GM21619 (cell line): ENCODE measurements at regions not wholly inside any gene's neighbourhood (a gene's known extent, or its start where the extent isn't known, plus 50 kb on each side); places are given as distances from the start of the nearest gene placed in this dataset.

Experiments used
- ATAC-seq: cut with Tn5 transposase; IDR thresholded peaks from one replicate; pipeline ENCODE4 v1.9.1; 2021; ENCODE audit not compliant: unreplicated experiment

DNA sequence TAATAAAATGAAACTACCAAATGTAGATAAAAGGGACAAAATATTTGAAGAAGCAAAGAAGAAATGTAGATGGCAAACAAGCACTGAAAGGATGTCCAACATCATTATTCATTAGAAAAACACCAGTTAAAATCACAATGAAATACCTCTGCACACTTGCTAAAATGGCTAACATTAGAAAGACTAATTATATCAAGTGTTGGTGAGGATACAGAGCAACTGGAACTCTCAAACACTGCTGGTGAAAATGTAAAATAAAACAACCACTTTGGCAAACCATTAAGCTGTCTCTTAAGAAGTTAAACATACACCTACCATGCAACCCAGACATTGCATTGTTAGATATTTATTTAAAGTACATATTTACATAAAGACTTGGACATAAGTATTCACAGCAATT lies 138.6 kb upstream of the FGGY start:
- ATAC-seq: no peak

DNA sequence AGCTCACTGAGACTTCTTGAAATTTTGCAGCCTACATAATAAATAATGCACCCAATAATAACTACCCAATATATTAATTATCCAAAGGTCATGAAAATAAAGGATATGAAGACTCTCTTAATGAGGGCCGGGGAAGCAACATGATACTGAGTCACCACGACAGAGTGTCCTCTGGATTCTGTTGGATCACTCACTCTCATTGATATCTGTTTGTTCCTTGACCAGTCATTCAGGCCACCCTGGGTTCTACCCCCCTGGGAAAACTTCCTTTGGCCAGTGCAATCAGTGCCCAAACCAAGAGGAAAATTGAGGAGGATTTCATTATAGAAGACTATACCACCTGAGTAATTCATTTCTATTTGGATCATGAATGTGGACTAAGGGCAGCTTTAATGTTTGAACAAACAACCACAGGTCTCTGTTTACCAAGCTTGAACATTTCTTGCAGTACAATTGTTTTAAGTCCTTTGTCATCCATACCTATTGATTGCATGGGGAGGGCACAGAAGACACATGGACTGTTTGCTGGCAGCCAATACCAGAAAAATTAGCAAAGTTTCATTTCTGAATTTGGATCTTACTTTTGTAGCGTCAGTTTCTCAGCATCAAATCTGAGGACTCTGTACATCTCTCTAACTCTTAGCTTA lies 137.2 kb upstream of the FGGY start:
- no peak for ATAC-seq

DNA sequence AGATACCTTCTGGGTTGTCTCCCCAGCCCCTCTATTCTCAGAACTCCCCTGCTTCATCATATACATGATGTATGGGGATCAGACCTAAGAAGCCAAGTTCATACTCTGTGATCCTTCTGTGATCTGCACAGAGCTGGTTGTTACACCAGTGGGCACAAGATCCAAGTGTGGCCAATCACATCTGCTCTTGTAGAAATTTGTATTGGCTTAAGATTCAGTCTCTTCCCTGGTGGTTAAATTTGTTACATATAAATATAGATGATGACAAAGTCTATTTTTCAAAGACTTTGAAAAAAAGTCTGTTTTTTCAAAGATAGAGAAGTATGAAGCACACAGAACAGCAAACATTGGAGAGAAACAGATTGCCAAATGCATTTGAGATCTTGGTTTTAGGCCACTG lies 135.8 kb upstream of the FGGY start:
- ATAC-seq: no peak

GRCh38 chr1:59162665-59163064 lies 134.2 kb upstream of the FGGY start:
- ATAC-seq: no peak

DNA sequence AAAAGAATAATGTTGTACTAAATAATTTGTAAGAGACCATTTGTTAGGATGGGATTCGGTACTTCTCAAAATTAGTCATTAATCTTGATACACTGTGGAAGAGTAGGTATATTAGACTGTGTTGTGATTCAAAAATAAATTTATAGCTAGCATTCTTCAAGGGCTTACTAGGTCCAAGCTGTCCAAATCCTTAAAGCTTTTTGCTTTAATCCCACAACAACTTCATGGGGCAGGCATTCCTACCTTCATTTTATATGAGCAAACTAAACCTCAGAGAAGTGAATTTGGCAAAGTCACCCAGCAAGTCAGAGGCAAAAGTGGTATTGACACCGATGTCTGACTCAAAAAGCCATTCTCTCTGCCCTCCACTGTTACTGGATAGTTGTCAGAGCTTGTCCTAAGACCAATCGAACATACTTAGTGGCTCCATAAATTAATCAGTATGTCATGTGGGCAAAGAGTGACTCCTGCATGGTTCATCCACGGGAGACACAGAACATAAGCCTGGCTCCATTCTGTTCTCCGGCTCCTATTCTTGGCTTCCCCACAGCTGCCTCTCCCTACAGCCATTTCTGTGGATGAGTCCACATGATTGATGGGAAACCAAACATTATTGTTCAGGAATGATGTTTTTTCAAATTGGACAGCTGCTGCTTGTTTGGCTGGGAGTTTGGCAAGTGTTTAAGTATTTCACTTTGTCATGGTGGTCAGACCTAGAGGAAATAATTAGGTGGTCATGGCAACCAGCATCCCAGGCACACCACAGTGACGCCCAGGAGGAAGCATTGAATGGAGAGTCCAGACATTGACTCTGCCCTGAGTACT lies 133.4 kb upstream of the FGGY start:
- ATAC-seq: no peak

DNA sequence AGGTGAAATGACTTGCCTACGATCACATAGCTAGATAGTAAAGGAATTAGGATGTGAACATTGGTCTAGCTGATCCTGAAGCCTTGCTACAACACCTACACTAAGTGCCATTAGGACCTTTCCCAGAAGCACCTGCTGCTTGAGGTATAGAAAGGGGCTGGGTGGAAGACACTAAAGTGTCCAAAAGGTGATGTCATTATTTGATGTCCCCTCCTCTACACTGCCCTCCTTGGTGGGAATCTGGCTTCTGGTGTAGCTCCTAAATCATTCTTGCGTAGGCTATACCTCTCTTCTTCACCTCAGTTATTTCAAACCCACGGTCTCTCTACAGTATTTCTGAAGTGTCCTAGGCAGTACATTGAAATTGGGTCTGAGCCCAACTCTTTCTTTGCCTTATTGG lies 132.5 kb upstream of the FGGY start:
- no peak for ATAC-seq

DNA sequence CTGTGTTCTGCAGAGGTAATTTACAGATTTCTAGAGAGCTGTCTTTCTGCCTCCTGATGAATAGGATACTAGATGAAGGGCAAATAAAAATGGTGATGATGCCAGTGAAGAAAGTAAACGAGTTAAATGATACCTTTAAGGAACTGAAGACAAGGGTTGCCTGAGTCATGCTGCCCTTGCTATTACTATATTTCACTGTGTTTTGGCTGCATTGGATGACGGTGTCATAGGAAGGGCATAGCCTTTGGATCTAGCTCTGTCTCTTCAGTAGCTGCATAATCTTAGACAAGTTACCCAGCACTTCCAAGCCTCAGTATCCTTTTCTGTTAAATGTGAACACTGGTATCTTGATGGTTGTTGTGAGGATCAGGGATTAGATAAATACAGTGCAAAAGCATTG lies 131.5 kb upstream of the FGGY start:
- no peak for ATAC-seq

GRCh38 chr1:59169703-59170102 lies 127.2 kb upstream of the FGGY start:
- ATAC-seq: no peak

- ATAC-seq: no peak
Observed at GRCh38 chr1:59170659-59171058, 126.2 kb upstream of the FGGY start.

- no peak for ATAC-seq
Observed at GRCh38 chr1:59171788-59172187, 125.1 kb upstream of the FGGY start.

DNA sequence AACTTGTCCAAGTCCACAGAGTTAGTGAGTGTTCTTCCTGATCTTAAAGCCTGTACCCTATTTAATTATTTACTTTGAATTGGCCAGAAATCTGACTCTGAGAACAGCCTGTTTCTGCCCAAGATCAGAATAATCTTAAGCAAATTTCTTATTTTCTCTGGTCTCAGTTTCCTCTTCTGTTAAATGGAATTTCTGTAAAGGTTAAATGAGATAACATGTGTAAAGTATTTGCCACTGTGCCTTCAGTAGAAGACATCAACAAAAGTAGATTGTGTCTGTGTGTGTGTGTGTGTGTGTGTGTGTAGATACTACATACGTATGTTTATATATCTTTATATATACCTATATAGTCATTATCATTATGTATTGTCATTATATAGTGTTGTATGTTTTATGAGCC lies 124.2 kb upstream of the FGGY start:
- no peak for ATAC-seq

- ATAC-seq: no peak
Observed at GRCh38 chr1:59173721-59174120, 123.2 kb upstream of the FGGY start.

DNA sequence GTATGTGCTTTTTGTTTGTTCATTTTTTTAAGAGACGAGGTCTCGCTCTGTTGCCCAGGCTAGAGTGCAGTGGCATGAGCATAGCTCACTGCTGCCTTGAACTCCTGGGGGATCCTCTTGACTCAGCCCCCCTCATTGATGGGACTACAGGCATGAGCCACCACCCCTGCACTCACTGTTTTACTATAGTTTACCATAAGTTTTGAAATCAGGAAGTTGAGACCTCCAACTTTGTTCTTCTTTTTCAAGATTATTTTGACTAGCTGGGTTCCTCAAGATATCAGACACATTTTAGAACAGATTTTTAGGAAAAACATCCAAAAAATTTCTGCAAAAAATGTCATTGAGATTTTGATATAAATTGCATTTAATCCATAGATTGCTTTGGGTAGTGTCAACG lies 120.4 kb upstream of the FGGY start:
- ATAC-seq: no peak

DNA sequence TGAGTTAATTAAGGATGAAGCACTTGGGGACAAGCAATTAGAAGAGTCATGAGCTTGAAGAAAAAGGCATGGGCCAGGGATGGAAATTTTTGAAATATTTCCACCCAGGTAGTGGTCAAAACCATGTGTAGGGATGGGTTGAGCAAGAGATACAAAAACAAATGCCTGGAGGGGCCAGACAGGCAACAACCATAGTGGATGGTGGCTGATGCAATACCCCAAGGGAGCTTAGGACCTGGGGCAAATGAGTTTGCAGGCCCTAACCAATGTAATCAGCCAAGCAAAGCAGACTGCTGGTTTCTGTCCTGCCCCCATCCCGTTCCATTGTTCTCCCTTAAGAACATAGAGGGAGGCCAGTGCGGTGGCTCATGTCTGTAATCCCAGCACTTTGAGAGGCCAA lies 119.1 kb upstream of the FGGY start:
- ATAC-seq: no peak

DNA sequence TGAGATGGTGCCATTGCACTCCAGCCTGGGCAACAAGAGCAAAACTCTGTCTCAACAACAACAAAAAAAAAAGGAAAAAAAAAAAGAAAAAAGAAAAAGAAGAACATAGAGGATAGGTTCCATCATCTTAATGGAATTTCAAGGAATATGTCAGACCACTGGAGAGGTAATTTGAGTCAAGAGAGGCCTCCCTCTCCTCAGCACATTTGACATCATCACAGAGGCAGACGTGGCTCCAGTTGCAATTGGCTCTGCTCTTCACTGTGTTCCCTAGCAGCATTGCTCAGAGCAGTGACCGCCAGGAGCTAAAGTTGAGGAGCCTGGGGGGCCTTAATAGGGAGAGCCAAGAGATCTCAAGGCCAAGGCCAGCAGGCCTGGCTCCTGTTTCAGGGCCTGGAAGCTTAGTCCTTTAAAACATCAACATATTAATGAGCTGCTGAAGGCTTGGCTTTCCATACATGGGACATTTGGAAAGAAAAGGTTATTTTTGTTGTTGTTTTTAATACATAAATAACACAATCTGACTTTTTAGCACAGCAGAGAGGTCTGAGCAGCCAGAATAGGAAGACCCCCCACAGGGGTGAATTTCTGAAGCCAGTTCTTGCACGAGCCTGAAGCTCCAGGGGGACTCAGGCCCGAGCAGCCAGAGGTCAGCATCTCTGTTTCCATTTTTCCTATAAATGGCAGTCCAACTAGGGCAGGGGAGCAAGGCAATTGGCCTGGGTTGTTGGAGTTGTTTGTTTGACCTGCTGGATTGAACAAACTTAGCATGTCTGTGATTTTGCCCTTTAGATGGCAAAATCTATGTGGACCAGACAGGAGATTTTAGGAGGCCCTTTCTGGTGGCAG lies 118.3 kb upstream of the FGGY start:
- ATAC-seq: no peak

- ATAC-seq: no peak
Observed at GRCh38 chr1:59179673-59180072, 117.2 kb upstream of the FGGY start.

DNA sequence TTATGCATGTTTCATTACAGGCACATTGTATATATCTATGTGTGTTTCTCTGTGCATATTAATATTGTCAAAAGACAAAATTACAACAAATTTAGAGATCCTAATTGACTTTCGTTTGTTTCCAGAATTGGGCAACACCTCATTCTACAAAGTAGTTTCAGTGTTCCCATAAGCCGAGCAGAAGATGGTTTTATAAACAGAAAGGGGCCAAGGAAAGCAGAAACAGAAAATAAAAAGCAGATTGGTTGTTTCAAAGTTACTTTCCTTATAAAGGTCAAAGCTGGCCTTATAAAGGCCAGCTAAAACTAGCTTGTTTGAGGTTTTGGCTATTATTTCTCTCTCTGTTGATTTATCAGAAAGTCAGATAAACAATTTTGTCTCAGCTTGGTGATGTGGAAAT lies 116.2 kb upstream of the FGGY start:
- ATAC-seq: no peak

GRCh38 chr1:59183749-59184317 lies 113.1 kb upstream of the FGGY start:
- no peak for ATAC-seq

DNA sequence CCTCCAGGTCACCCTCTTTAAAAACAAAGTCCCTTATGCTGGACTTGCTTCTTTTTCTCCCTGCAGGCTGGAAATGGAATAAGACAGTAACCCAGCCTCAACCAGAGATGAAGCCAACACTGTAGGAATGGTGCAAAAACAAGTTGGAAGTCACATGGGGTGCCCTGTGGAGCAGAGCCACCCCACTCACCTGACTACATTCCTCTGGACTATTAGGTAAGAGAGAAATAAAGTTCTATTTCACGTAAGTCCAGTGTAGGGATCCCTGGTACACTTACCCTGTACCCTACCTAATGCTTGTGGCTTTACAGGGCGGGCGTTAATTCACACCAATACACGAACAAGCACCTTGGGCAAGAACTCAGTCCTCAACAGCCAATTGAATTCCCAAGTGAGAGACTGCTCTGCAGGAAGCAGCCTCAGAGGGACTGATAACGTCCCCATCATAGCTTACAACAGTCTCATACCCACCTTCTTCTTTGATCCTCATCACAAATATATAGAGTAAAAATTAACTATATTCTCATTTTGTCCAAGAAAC lies 112.5 kb upstream of the FGGY start:
- ATAC-seq: no peak

DNA sequence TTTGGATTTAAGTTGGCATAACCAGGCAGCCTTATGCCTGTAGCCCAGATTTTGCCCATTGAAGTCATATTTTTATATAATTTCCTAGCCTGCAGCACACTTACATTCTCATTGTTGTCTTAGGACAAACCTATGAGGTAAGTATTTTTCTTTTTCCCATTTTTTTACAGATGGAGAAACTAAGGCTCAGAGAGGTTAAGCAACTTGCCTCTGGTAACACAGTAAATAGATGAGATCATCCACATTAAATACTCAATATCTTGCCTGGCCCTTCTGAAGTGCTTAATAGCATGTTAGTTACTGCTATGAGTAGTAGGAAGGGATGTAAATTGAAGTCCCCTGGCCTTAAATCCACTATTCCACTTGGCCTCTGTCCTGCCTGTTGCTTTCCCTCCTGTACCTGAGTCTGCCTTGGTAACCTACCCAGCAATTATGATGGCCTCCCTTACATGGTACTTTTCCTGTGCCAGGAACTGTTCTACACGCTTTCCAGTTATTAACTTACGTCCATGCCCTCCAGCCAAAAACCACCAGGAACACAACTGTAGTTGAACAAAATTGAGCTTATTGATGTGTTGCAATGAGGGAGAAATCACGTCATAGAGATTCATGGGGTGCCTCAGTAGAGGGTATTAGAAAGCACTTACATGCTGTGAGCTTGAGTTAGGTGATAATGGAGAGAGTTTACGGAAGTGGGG lies 111.6 kb upstream of the FGGY start:
- no peak for ATAC-seq

DNA sequence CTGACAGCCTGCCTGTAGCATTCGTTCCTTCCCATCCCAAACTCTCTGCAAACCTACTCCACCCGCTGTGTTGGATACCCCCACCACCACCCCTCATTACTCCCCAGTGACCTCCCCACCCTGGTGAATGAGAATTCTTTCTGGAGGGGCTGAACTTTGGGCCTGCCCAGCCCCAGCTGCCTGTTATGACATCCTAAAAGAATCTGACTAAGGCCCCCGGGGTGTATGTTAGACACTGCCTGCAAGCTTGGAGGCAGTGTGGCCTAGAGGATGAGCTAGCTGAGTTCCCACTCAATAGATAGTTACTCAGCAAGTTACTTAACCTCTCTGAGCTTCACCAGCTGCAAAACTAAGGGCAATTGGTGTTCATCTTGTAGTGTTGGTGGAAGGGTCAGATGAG lies 110.2 kb upstream of the FGGY start:
- ATAC-seq: no peak
